ENCODE measurements at regions not wholly inside any gene's neighbourhood (a gene's known extent, or its start where the extent isn't known, plus 50 kb on each side); places are given as distances from the start of the nearest gene placed in this dataset.
A peak's percentile ranks its signal among the peaks of the same experiment; 100 is the strongest.

DNA sequence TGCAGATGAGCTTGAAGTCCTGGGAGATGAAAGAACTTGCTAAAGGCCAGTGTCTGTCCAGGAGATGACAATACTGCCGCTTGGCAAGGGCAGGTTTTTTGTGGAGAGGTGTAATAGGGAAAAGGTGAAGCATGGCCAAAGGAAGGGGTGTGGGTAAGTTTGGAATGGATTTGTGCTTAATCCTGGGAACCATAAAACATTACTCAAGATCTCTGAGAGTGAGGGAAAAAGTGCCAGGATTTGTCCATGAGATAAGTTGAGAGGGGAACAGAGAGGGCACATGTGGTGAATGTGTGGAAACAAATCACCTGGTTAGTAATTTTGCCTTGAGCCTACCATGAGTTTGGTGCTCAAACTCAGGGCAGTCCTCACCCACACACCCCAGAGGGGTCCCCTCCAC, 108.8 kb upstream of the CD180 start:
- no peak overlapping the region for H3K27ac Mint-ChIP-seq
- H3K36me3 Mint-ChIP-seq, result peaks cover 0 to 4% (median 0%) of the 10 kb centered on the region in 3 donors
- POLR2A ChIA-PET, result no interaction called here
- H3K27me3 Mint-ChIP-seq, result peaks cover 0 to 2% (median 0%) of the 10 kb centered on the region in 5 donors
- no peak for DNase-seq
- H3K9me3 Mint-ChIP-seq, result peaks cover 0 to 3% (median 0%) of the 10 kb centered on the region in 9 donors
- peaks cover 11 to 24% (median 16%) of the 10 kb centered on the region in 4 donors for H3K4me1 Mint-ChIP-seq
- no peak for ATAC-seq
- H3K4me3 Mint-ChIP-seq, result no peak overlapping the region

DNA sequence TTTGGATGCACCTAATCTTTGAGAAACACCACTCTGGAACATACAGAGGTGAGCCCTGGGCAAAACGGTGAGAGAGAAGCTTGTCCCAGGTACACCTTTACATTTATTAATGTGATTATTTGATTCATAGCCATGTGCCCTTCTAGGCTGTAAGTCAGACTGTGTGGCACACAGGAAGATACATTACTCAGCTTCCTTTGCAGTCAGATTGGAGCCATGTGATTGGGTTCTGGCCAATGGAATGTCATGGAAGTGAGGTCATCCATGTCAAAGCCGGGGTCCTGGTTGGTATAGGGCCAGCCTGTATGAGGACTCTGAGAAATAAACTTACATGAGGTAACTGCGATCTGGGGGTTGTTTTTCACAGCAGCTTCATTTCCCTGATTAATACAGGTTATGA, 106.8 kb upstream of the CD180 start:
- POLR2A ChIA-PET, result no interaction called here
- no peak overlapping the region for H3K4me3 Mint-ChIP-seq
- peaks cover 0 to 4% (median 0%) of the 10 kb centered on the region in 5 donors for H3K27me3 Mint-ChIP-seq
- peaks cover 11 to 24% (median 16%) of the 10 kb centered on the region in 4 donors for H3K4me1 Mint-ChIP-seq
- peaks cover 0 to 3% (median 0%) of the 10 kb centered on the region in 9 donors for H3K9me3 Mint-ChIP-seq
- DNase-seq (no peak), ATAC-seq (no peak)
- no peaks in the 10 kb centered on the region for H3K36me3 Mint-ChIP-seq
- H3K27ac Mint-ChIP-seq, result no peak overlapping the region

DNA sequence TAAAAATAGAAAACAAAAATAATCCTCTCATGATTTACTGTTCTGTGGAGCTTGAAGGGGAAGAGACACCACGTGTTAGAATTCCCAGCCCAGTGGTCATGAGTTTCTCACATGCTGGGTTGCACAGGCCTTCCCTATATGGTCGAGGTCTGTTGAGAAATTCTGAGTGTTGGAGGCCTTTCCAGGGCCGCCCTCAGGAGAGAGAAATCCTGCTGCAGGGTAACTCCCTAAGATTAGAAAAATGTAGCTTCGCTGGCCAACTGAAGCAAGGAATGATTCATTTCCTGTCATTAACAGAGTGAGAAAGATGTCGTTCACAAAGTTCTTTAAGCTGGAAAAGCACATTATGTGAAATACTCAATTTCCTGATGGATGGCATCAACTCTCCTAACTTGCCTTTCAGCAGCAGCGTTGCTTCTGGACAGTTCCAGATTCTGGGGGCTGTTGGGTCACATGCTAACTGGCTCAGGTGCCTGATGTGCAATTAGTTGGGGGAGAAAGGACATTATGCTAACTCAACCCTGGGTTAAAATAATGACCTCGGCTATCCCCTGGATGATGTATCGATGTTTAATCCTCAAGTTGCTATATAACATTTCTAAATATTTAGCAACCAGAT, 104.8 kb upstream of the CD180 start:
- ATAC-seq (no peak), DNase-seq (no peak)
- H3K9me3 Mint-ChIP-seq, result peaks cover 0 to 6% (median 0%) of the 10 kb centered on the region in 9 donors
- POLR2A ChIA-PET, result no interaction called here
- H3K4me1 Mint-ChIP-seq, result peaks cover 3 to 5% (median 3%) of the 10 kb centered on the region in 4 donors
- H3K27me3 Mint-ChIP-seq, result peaks cover 0 to 4% (median 0%) of the 10 kb centered on the region in 5 donors
- H3K36me3 Mint-ChIP-seq, result no peaks in the 10 kb centered on the region
- H3K27ac Mint-ChIP-seq, result no peak overlapping the region
- no peak overlapping the region for H3K4me3 Mint-ChIP-seq

DNA sequence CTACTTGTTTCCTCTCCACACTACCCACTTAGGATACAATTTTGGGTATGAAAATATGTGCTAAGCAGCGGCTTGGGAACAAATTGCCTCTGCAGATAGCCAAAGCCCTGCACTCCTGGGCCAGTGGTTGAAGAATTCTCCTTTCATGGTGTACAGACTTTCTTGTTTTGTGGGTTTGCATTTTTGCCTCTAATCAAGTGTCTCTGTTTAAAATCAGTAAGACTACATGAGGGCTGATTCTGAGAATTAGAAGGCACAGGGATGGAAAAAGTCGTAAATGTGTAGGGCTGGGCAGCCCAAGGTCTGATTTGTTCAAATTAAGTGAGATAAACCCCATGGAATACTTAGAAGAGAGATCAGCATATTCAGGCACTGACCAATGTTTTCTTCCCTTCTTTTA, 103.7 kb upstream of the CD180 start:
- ATAC-seq (no peak), DNase-seq (no peak)
- H3K4me1 Mint-ChIP-seq, result no peaks in the 10 kb centered on the region
- POLR2A ChIA-PET, result no interaction called here
- no peaks in the 10 kb centered on the region for H3K36me3 Mint-ChIP-seq
- peaks cover 0 to 6% (median 0%) of the 10 kb centered on the region in 9 donors for H3K9me3 Mint-ChIP-seq
- no peak overlapping the region for H3K4me3 Mint-ChIP-seq
- peaks cover 0 to 5% (median 1%) of the 10 kb centered on the region in 5 donors for H3K27me3 Mint-ChIP-seq
- H3K27ac Mint-ChIP-seq, result no peak overlapping the region

DNA sequence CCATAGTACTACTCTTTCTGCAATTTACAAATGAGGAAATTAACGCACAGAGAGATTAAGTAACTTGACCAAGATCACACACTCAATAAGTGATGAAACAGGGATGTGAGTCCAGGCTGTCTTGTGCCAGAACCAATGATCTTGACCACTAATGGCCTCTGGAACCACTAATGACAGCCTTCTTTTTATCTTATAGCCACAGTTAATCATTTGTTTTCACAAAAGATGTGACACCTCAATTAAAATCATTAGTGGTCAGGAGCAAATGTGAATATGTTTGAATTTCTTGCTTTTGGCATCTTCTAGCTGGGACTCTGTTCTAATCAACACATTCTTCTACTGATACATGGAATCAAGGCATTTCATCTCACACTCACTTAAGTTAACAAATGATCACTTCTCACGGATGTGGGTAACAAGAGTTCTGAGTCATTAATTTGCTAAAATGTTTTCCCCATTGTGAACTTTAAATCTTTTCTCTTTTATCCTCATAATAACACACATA, 102.7 kb upstream of the CD180 start:
- H3K27ac Mint-ChIP-seq, result peak overlapping the region in 1 of 10 donors; percentile 3
- H3K27me3 Mint-ChIP-seq, result peaks cover 0 to 10% (median 0%) of the 10 kb centered on the region in 5 donors
- DNase-seq (no peak), ATAC-seq (no peak)
- no peaks in the 10 kb centered on the region for H3K4me1 Mint-ChIP-seq
- no peaks in the 10 kb centered on the region for H3K36me3 Mint-ChIP-seq
- POLR2A ChIA-PET, result no interaction called here
- H3K9me3 Mint-ChIP-seq, result peaks cover 0 to 6% (median 0%) of the 10 kb centered on the region in 9 donors
- peak overlapping the region in 1 of 10 donors; percentile 50 for H3K4me3 Mint-ChIP-seq

DNA sequence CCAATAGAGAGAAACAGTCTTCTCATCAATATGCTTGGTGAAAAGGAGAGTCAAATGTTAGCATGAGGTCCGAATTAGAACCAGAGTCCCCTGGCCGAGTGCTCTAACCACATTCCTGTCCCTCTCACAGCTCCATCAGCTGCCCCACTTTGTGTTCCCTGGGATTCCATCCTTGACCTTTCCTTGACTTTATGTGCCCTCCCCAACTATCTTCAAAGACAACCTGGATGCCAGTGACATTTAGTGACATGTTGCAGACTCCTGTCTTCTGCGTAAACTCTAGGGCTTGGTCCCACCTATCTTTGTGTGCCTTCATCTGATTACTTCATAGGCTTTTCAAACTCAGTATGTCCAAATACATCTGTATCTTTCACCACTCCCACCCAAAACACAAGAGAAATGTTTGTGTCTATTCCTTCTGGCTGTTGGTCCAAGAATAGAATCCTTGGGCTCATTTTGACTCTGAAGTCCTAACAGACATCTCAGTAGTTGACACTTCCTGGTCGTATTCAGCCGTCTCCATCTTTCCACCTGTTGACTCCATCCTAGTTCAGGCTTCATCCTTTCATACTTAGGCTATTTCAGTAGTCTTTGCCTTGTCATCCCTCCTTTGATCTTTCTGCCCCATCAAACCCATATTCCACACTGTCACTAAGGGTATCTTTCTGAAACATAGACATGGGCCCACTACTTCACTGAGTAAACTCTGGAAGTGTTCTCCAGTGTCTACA, 101.4 kb upstream of the CD180 start:
- H3K36me3 Mint-ChIP-seq, result no peaks in the 10 kb centered on the region
- ATAC-seq (no peak), DNase-seq (no peak)
- POLR2A ChIA-PET, result no interaction called here
- no peak overlapping the region for H3K4me3 Mint-ChIP-seq
- H3K27me3 Mint-ChIP-seq, result peaks cover 0 to 10% (median 0%) of the 10 kb centered on the region in 5 donors
- H3K9me3 Mint-ChIP-seq, result peaks cover 0 to 6% (median 0%) of the 10 kb centered on the region in 9 donors
- no peak overlapping the region for H3K27ac Mint-ChIP-seq
- no peaks in the 10 kb centered on the region for H3K4me1 Mint-ChIP-seq

DNA sequence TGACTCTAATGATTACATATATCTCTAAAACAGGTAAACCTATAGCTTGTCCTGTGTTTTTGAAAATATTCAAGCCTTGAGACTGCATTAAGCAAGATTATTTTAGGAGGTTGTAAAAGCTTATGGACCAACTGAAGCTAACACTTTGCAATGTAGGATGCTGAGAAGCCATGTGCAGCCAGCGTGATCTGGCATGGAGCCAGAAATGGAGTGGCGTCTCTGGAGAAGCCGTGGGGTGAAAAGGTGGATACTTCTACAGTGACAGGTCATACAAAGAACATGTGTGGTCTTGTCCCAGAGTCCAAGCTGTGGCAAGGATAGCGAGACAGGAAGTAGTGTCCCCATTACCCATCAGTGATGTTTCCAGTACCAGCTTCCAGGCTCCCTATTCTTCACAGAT, 100.8 kb upstream of the CD180 start:
- peaks cover 0 to 6% (median 0%) of the 10 kb centered on the region in 9 donors for H3K9me3 Mint-ChIP-seq
- peak overlapping the region in 1 of 10 donors; percentile 40 for H3K27ac Mint-ChIP-seq
- H3K4me1 Mint-ChIP-seq, result no peaks in the 10 kb centered on the region
- POLR2A ChIA-PET, result no interaction called here
- no peaks in the 10 kb centered on the region for H3K36me3 Mint-ChIP-seq
- no peak for DNase-seq
- peaks cover 0 to 10% (median 0%) of the 10 kb centered on the region in 5 donors for H3K27me3 Mint-ChIP-seq
- no peak overlapping the region for H3K4me3 Mint-ChIP-seq
- ATAC-seq, result no peak

DNA sequence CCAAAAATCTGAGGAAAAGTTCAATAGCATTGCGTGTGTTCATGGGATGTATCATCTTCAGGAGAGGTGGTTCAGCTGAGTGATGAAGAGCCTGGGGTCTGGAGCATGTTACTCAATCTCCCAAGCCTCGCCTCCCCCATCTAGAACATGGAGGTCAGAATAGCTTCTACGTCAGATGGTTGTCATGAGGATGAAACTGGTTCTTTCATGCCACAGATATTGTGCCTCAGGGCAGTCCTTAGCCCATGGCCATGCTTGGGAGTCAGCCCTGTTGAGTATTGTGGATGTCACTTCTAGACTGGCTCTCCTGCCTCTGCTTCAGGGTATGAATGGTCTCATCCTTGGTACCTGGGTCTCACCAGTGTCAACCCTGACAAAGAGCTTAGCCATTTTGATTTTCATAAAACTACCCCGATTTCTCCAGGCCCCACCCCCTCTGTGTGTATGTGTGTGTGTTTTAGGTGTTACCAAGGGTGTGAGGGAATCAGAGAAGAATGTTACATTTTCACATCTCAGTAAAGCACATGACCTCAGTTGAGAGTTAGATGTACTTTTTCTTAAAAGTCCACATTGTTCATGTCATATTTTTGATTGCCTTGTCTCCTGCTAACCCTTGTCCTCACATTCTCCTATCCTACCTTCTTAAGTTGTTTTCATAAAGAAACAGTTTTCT, 97.8 kb upstream of the CD180 start:
- DNase-seq (no peak), ATAC-seq (no peak)
- H3K36me3 Mint-ChIP-seq, result no peaks in the 10 kb centered on the region
- peaks cover 0 to 6% (median 0%) of the 10 kb centered on the region in 9 donors for H3K9me3 Mint-ChIP-seq
- H3K27me3 Mint-ChIP-seq, result peaks cover 0 to 6% (median 1%) of the 10 kb centered on the region in 5 donors
- H3K27ac Mint-ChIP-seq, result no peak overlapping the region
- H3K4me1 Mint-ChIP-seq, result no peaks in the 10 kb centered on the region
- H3K4me3 Mint-ChIP-seq, result no peak overlapping the region
- POLR2A ChIA-PET, result no interaction called here

DNA sequence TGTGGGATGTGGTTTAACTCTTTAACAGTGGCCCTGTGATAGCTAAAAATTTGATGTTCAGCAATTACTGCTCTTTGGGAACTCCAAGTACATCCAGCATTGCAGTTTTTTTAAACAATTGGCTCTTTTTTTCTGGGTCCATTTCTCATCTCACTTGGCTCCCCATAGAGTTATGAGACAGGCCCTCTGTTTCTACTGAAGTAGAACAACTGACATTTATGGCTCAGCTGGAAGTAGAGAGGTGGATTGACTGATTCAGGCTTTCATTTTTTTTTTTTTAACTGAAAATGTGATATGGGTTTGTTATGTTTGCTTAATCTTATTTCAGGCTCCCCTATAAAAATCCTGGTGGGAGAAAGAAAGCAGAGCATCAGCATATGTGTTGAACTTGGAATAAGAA, 96.6 kb upstream of the CD180 start:
- Mint-ChIP-seq H3K9me3 (peaks cover 0 to 1% (median 0%) of the 10 kb centered on the region in 9 donors), H3K4me1 (peaks cover 0 to 2% (median 0%) of the 10 kb centered on the region in 4 donors), H3K27me3 (peaks cover 0 to 6% (median 1%) of the 10 kb centered on the region in 5 donors), H3K27ac (peak overlapping the region in 1 of 10 donors; percentile 21), H3K36me3 (no peaks in the 10 kb centered on the region), H3K4me3 (no peak overlapping the region)
- no peak for DNase-seq
- POLR2A ChIA-PET, result no interaction called here
- ATAC-seq, result no peak

DNA sequence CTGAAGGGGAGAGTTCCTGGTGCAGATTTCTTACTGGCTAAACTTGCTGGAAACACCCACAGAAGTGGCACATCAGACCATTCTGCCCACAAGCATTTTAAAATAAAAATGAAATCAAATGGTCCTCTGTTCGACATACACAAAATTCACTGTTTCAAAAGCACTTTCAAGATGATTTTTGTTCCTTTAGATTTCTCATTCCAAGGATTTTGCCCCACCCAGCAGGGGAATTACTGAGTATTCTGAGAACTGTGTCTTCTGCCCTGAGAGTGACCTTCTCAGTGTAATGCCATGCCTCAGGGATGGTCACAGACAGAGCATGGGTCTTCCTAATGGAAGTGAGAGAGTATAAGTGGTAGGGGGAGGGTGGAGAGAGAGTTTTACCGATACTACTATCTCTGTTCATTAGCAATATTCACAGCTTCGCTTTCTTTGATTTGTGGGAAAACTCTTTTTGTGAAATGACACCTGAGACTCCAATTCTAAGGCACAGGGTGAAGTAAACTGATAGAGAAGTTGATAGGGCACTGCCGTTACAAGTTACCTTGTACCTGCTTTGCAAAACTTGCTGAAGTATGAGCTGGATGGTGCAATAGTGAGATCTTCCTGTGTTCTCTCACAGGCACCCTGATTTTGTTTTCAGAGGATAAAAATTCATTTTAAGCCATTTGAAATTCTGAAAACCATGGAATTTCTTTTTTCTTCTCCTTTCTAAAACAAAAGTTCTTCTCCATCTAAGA, 95.8 kb upstream of the CD180 start:
- Mint-ChIP-seq H3K27ac (no peak overlapping the region), H3K4me3 (no peak overlapping the region), H3K36me3 (no peaks in the 10 kb centered on the region), H3K9me3 (no peaks in the 10 kb centered on the region), H3K4me1 (peaks cover 0 to 2% (median 0%) of the 10 kb centered on the region in 4 donors), H3K27me3 (peaks cover 0 to 6% (median 1%) of the 10 kb centered on the region in 5 donors)
- POLR2A ChIA-PET, result no interaction called here
- no peak for DNase-seq
- no peak for ATAC-seq

DNA sequence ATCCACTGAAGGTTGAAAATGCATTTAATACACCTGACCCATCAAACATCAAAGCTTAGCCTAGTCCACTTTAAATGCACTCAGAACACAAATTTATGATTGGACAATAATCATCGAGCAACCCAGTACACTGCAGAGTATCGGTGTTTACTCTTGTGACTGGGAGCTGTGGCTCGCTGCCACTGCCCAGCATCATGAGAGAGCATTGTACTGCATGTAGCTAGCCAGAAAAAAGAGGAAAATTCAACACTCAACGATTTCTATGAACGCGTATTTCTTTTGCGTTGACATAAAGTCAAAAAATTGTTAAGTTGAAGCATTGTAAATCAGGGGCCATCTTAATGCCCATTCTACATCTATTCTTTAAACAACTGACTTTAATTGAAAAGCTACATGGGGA, 95.1 kb upstream of the CD180 start:
- ATAC-seq, result no peak
- no peaks in the 10 kb centered on the region for H3K36me3 Mint-ChIP-seq

DNA sequence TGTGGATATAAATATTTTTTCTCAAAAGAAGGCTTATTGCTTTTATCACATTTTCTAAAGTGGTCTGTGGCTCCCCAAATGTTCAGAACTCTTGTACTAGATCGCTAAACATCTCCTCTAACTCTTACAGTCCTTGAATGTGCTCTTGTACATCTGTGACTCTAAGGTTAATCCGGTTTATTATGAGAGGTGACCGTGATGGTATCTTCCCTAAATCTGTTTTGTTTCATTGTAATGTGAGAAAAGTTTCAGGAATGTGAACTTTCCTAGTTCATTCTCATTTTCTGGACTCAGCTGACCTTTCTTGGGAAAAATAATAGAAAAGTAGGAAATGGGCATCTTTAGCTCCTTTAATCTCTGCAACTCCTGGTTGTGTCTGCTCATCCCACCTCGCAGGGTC, 94.5 kb upstream of the CD180 start:
- Mint-ChIP-seq H3K36me3 (no peaks in the 10 kb centered on the region), H3K27ac (no peak overlapping the region), H3K27me3 (peaks cover 0 to 9% (median 1%) of the 10 kb centered on the region in 5 donors), H3K4me3 (no peak overlapping the region), H3K4me1 (peaks cover 0 to 5% (median 1%) of the 10 kb centered on the region in 4 donors), H3K9me3 (no peaks in the 10 kb centered on the region)
- DNase-seq, result no peak
- POLR2A ChIA-PET, result no interaction called here
- no peak for ATAC-seq

More for the DNA sequence above, 95.1 kb upstream of the CD180 start:
- Mint-ChIP-seq H3K4me1 (peaks cover 0 to 2% (median 0%) of the 10 kb centered on the region in 4 donors), H3K27ac (no peak overlapping the region), H3K27me3 (peaks cover 0 to 6% (median 1%) of the 10 kb centered on the region in 5 donors), H3K4me3 (no peak overlapping the region), H3K9me3 (no peaks in the 10 kb centered on the region)
- POLR2A ChIA-PET, result no interaction called here
- DNase-seq, result no peak
